ENCODE measurements at regions not wholly inside any gene's neighbourhood (a gene's known extent, or its start where the extent isn't known, plus 50 kb on each side); places are given as distances from the start of the nearest gene placed in this dataset.

DNA sequence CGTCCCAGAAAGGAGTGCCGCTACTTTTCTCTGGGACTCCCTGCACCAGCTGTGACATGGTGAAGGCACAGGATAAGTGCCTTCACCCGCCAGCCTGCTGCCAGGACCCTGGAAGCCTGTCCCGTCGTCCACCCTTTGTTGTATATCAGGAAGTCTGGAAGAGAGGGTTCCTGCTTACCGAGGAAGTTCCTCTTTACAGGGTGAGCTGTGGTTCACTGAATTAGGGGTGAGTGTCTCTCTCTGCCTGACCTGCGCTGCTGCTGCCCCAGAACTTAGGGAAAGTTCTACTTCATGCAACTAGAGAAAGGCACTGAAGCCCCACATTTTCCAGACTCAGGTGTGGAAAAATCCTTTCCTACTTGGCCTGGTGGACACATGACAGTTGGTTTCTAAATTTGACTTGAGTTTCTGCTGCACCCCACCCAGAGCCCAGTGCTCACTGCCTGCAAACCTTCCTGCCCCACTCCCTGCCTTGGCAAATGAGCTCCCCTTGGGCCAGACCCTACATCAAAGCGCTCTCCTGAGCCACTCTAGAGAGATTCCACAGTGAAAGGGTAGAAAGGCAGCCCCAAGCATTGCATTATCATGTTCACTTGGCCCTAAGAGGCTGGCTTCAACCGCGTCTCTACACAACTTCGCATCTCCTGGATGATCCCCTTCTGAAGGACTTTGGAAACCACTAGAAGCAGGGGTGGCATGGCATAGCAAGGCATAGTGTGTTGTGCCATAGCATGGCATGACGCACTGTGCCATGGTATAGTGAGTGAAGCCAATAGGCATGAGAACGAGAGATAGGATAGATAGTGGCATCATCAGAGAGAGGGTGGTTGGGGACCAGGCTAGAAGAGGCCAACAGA lies 215.8 kb upstream of the CDYL start:
- Histone ChIP-seq H3K4me3 (ENCODE audit: insufficient read depth, low read length) (no peak overlapping the region), H3K9me3 (ENCODE audit: low read depth, low read length) (no peaks in the 10 kb centered on the region), H2AFZ (ENCODE audit: low read length) (no peak overlapping the region), H3K27ac (ENCODE audit: low read depth, low read length) (no peak overlapping the region), H4K20me1 (ENCODE audit: insufficient read depth, low read length) (no peaks in the 10 kb centered on the region), H3K4me1 (ENCODE audit: insufficient read depth, low read length) (no peaks in the 10 kb centered on the region), H3K4me2 (ENCODE audit: insufficient read depth, low read length) (no peak overlapping the region), H3K79me2 (ENCODE audit: insufficient read depth, low read length) (no peaks in the 10 kb centered on the region), H3K27me3 (ENCODE audit: insufficient read depth, low read length) (no peaks in the 10 kb centered on the region), H3K36me3 (ENCODE audit: insufficient read depth, low read length) (no peaks in the 10 kb centered on the region)
- no peak for DNase-seq (ENCODE audit: insufficient read length, low spot score, missing footprints)
- TF ChIP-seq CTCF (IDR thresholded peaks at IDR 0.05; ENCODE audit: extremely low read depth, low read depth, low read length): no peak

DNA sequence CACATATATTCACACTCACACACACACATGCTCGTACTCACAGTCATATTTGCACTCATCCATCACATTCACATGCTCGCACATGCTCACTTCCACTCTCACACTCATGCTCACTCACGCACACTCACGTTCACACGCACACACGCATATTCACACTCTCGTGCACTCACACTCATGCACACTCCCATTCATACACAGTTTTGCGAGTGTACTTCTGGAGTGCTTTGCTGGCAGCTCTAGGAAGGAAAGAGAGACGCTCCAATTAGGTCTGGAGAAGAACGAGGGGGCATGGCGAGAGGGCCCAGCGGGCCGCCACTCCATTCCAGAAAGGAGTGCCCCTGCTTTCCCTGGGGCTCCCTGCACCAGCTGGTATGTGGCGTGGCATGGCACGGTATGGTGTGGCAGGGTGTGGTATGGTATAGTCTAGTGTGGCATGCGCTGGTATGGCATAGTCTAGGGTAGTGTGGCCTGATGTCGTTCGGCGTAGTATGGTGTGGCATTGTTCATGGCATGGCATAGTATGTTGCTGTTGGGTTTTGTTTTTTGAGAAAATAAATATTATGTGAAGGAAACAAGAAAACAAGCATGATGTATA lies 216.8 kb upstream of the CDYL start:
- DNase-seq (ENCODE audit: insufficient read length, low spot score, missing footprints): no peak
- Histone ChIP-seq H2AFZ (ENCODE audit: low read length) (no peak overlapping the region), H4K20me1 (ENCODE audit: insufficient read depth, low read length) (no peaks in the 10 kb centered on the region), H3K4me1 (ENCODE audit: insufficient read depth, low read length) (no peaks in the 10 kb centered on the region), H3K4me3 (ENCODE audit: insufficient read depth, low read length) (no peak overlapping the region), H3K36me3 (ENCODE audit: insufficient read depth, low read length) (no peaks in the 10 kb centered on the region), H3K79me2 (ENCODE audit: insufficient read depth, low read length) (no peaks in the 10 kb centered on the region), H3K9me3 (ENCODE audit: low read depth, low read length) (no peaks in the 10 kb centered on the region), H3K4me2 (ENCODE audit: insufficient read depth, low read length) (no peak overlapping the region), H3K27me3 (ENCODE audit: insufficient read depth, low read length) (no peaks in the 10 kb centered on the region), H3K27ac (ENCODE audit: low read depth, low read length) (no peak overlapping the region)
- no peak for TF ChIP-seq CTCF (IDR thresholded peaks at IDR 0.05; ENCODE audit: extremely low read depth, low read depth, low read length)

GRCh38 chr6:4554645-4555044 lies 221.6 kb upstream of the CDYL start:
- Histone ChIP-seq H3K36me3 (ENCODE audit: insufficient read depth, low read length) (no peaks in the 10 kb centered on the region), H3K4me3 (ENCODE audit: insufficient read depth, low read length) (no peak overlapping the region), H3K27me3 (ENCODE audit: insufficient read depth, low read length) (peaks cover 8% of the 10 kb centered on the region), H3K9me3 (ENCODE audit: low read depth, low read length) (no peaks in the 10 kb centered on the region), H3K4me2 (ENCODE audit: insufficient read depth, low read length) (no peak overlapping the region), H3K79me2 (ENCODE audit: insufficient read depth, low read length) (no peaks in the 10 kb centered on the region), H4K20me1 (ENCODE audit: insufficient read depth, low read length) (no peaks in the 10 kb centered on the region), H3K4me1 (ENCODE audit: insufficient read depth, low read length) (no peaks in the 10 kb centered on the region), H2AFZ (ENCODE audit: low read length) (no peak overlapping the region), H3K27ac (ENCODE audit: low read depth, low read length) (no peak overlapping the region)
- no peak for DNase-seq (ENCODE audit: insufficient read length, low spot score, missing footprints)
- no peak for TF ChIP-seq CTCF (IDR thresholded peaks at IDR 0.05; ENCODE audit: extremely low read depth, low read depth, low read length)

DNA sequence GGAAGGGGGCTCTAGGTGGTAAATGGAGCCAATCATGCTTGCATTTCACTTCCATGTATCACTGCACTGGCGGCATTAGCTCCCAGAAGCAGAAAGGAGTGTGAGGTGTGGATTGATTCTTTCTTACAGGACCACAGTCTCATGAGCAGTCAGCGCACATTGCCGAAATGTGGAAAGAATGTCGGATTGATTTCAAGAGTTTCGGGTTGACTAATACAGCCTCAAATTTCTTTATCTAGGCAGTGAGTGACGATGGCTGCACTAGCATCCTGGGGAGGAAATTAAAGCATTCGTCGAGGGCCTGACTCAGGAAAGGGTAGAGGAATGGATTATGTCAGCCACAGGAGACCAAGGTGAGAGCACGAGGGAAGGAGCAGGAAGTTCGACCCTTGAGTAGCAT lies 222.8 kb upstream of the CDYL start:
- H3K27me3 ChIP-seq (ENCODE audit: insufficient read depth, low read length): peaks cover 8% of the 10 kb centered on the region
- no peaks in the 10 kb centered on the region for H3K4me1 ChIP-seq (ENCODE audit: insufficient read depth, low read length)
- TF ChIP-seq CTCF (IDR thresholded peaks at IDR 0.05; ENCODE audit: extremely low read depth, low read depth, low read length): no peak
- H3K4me2 ChIP-seq (ENCODE audit: insufficient read depth, low read length): no peak overlapping the region
- H3K36me3 ChIP-seq (ENCODE audit: insufficient read depth, low read length): no peaks in the 10 kb centered on the region
- no peaks in the 10 kb centered on the region for H3K79me2 ChIP-seq (ENCODE audit: insufficient read depth, low read length)
- no peaks in the 10 kb centered on the region for H4K20me1 ChIP-seq (ENCODE audit: insufficient read depth, low read length)
- DNase-seq (ENCODE audit: insufficient read length, low spot score, missing footprints): no peak
- no peaks in the 10 kb centered on the region for H3K9me3 ChIP-seq (ENCODE audit: low read depth, low read length)
- H3K4me3 ChIP-seq (ENCODE audit: insufficient read depth, low read length): no peak overlapping the region
- no peak overlapping the region for H3K27ac ChIP-seq (ENCODE audit: low read depth, low read length)
- H2AFZ ChIP-seq (ENCODE audit: low read length): no peak overlapping the region
